Suprapubic skin (tissue), 4 donors: ENCODE measurements at regions not wholly inside any gene's neighbourhood (a gene's known extent, or its start where the extent isn't known, plus 50 kb on each side); places are given as distances from the start of the nearest gene placed in this dataset.
"Not testable (repeated sequence)": the region's sequence is repeated elsewhere in the genome, so short reads cannot be mapped to it uniquely, and the experiment has no call there.

ENCODE experiments used
- DNase-seq, 2 donors: peaks; one replicate each; pipeline ENCODE4 v3.0.0-alpha.2; 2019; ENCODE audit warnings: low spot score in 2 of 2
- H3K27ac ChIP-seq: fragments of 200-600 bp; sonication (generic); one replicate; pipeline ENCODE4 v1.5.1; 2019
- H3K27me3 ChIP-seq: fragments of 200-600 bp; sonication (generic); one replicate; pipeline ENCODE4 v1.5.1; 2019
- H3K36me3 ChIP-seq: fragments of 200-600 bp; sonication (generic); one replicate; pipeline ENCODE4 v1.5.1; 2019
- H3K4me1 ChIP-seq: fragments of 200-600 bp; sonication (generic); one replicate; pipeline ENCODE4 v1.5.1; 2019
- H3K4me3 ChIP-seq: fragments of 200-600 bp; sonication (generic); one replicate; pipeline ENCODE4 v1.5.1; 2019; ENCODE audit warnings: mild to moderate bottlenecking
- H3K9me3 ChIP-seq: fragments of 200-600 bp; sonication (generic); one replicate; pipeline ENCODE4 v1.5.1; 2019
- EP300 ChIP-seq: sonication (generic); formaldehyde crosslinking; IDR thresholded peaks from one replicate; pipeline ENCODE4 v1.6.1; 2017; ENCODE audit warnings: antibody characterized with exemption
- POLR2A ChIP-seq, 2 donors: fragments of 450-650 bp; IDR thresholded peaks; one replicate each; pipeline ENCODE4 v1.6.1; 2017; ENCODE audit warnings: antibody characterized with exemption in 2 of 2, mild to moderate bottlenecking in 2 of 2, moderate library complexity in 2 of 2
- POLR2AphosphoS5 ChIP-seq, 3 donors: sonication (generic); formaldehyde crosslinking; IDR thresholded peaks; one replicate each; pipeline ENCODE4 v1.6.1; 2017; ENCODE audit warnings: antibody characterized with exemption in 3 of 3
- WGBS: methylation state at CpG from one replicate; pipeline ENCODE4 v1.1.5; 2018; 5-methylcytosine and 5-hydroxymethylcytosine counted together
- TF ChIP-seq, protein P1 (sequence below), 2 donors: fragments of 200-600 bp in 1 of 2; fragments of 450-650 bp in 1 of 2; sonication (generic) in 1 of 2; IDR thresholded peaks; one replicate each; pipeline ENCODE4 v1.5.1; 2016 to 2019; ENCODE audit warnings: antibody characterized with exemption in 2 of 2, mild to moderate bottlenecking in 1 of 2, moderate library complexity in 1 of 2

DNA sequence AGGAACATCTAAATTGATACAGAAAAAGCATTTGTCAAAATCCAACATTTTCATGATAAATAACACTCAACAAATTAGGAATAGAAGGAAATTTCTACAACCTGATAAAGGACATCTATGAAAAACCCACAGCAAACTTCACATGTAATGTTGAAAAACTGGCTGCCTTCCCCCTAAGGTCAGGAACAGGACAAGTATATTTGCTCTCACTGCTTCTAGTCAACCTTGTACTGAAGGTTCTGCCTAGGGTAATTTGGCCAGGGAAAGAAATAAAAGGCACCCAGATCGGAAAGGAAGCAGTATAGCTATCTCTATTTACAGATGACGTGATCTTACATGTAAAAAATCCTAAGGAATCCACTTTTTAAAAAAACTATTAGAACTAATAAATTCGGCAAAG, 97.1 kb upstream of the USP9X start:
- H3K4me3 ChIP-seq = no peak overlapping the region
- TF ChIP-seq POLR2A (IDR thresholded peaks at IDR 0.05) (no peak), EP300 (no peak), POLR2AphosphoS5 (IDR thresholded peaks at IDR 0.05) (no peak)
- TF ChIP-seq, protein P1, sequence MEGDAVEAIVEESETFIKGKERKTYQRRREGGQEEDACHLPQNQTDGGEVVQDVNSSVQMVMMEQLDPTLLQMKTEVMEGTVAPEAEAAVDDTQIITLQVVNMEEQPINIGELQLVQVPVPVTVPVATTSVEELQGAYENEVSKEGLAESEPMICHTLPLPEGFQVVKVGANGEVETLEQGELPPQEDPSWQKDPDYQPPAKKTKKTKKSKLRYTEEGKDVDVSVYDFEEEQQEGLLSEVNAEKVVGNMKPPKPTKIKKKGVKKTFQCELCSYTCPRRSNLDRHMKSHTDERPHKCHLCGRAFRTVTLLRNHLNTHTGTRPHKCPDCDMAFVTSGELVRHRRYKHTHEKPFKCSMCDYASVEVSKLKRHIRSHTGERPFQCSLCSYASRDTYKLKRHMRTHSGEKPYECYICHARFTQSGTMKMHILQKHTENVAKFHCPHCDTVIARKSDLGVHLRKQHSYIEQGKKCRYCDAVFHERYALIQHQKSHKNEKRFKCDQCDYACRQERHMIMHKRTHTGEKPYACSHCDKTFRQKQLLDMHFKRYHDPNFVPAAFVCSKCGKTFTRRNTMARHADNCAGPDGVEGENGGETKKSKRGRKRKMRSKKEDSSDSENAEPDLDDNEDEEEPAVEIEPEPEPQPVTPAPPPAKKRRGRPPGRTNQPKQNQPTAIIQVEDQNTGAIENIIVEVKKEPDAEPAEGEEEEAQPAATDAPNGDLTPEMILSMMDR (IDR thresholded peaks at IDR 0.05) = no peak
- H3K4me1 ChIP-seq = no peaks in the 10 kb centered on the region
- 88% methylated on average over 3 of the region's 3 CpGs for whole genome bisulfite sequencing
- H3K9me3 ChIP-seq = no peaks in the 10 kb centered on the region
- no peaks in the 10 kb centered on the region for H3K27me3 ChIP-seq
- no peaks in the 10 kb centered on the region for H3K36me3 ChIP-seq
- DNase-seq = no peak
- H3K27ac ChIP-seq = no peak overlapping the region

DNA sequence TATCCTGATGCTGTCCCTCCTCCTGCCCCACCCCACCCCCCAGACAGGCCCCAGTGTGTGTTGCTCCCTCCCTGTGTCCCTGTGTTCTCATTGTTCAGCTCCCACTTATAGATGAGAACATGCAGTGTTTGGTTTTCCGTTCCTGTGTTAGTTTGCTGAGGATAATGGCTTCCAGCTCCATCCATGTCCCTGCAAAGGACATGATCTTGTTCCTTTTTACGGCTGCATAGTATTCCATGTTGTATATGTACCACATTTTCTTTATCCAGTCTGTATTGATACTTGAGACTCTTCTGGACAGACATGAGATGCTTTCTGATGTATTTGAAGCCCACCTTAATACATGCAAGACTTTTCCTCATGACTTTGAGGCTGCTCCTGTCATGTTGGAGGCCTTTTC, 91.8 kb upstream of the USP9X start:
- H3K36me3 ChIP-seq, H3K27ac ChIP-seq, H3K27me3 ChIP-seq, H3K4me3 ChIP-seq, DNase-seq, H3K9me3 ChIP-seq, H3K4me1 ChIP-seq: not testable (repeated sequence)
- WGBS = 93% methylated on average over 2 of the region's 2 CpGs

DNA sequence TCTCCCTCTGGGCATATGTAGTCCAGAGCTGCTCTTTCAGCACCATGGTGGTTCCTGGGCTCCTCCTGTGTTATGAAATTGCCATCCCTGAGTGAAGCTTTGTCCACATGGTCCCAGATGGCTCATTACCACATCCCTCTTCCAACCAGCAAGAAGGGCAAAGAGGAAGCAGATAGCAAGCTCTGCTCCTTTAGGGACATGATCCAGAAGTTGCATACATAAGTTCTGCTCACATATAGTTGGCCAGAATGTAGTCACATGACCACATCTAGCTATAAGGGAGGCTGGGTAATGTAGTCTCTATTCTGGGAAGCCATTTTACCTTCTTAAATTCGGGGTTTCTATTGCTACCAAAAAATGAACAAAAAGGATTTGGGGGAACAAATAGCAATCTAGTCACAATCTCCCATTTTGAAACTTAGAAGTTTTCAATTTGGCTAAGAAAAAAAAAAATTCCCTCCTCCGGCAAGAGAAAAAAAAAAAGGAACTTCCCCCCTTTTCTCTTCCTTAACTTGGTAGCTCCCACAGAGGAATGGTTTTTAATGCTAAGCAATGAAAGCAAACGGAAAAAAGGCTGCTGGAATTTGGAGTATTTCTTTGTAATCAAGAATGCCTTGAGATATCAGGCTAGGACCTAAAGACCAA, 88.2 kb upstream of the USP9X start:
- 23% methylated on average over 3 of the region's 3 CpGs for WGBS
- no peak overlapping the region for H3K27ac ChIP-seq
- TF ChIP-seq EP300 (no peak), POLR2AphosphoS5 (IDR thresholded peaks at IDR 0.05) (no peak), POLR2A (IDR thresholded peaks at IDR 0.05) (no peak)
- TF ChIP-seq, protein P1 (IDR thresholded peaks at IDR 0.05) = no peak
- no peaks in the 10 kb centered on the region for H3K4me1 ChIP-seq
- H3K4me3 ChIP-seq = no peak overlapping the region
- H3K36me3 ChIP-seq = no peaks in the 10 kb centered on the region
- no peaks in the 10 kb centered on the region for H3K9me3 ChIP-seq
- DNase-seq = no peak
- no peaks in the 10 kb centered on the region for H3K27me3 ChIP-seq

DNA sequence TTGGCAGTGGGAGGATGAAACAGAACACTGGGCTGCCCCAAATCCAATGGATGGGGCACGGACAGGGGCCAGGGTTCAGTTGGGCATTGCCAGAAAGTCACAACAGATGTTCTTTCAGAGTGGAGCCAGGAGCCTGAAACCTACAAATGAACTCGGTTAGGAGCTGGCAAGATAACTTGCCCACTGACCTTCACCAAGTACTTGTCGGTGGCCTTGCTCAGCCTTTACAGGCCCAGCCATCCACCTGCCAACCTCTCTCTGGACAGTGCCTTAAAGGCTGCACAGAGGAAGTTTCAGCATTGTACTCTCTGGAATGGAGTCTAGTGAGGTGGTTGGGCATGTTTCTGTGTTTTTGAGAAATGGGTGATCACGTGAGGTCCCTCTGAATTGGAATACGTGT, 87.1 kb upstream of the USP9X start:
- 88% methylated on average over 5 of the region's 5 CpGs for whole genome bisulfite sequencing
- H3K27me3 ChIP-seq = no peaks in the 10 kb centered on the region
- TF ChIP-seq, protein P1 (IDR thresholded peaks at IDR 0.05) = no peak
- TF ChIP-seq POLR2AphosphoS5 (IDR thresholded peaks at IDR 0.05) = no peak
- TF ChIP-seq EP300 = no peak
- TF ChIP-seq POLR2A (IDR thresholded peaks at IDR 0.05) = no peak

DNA sequence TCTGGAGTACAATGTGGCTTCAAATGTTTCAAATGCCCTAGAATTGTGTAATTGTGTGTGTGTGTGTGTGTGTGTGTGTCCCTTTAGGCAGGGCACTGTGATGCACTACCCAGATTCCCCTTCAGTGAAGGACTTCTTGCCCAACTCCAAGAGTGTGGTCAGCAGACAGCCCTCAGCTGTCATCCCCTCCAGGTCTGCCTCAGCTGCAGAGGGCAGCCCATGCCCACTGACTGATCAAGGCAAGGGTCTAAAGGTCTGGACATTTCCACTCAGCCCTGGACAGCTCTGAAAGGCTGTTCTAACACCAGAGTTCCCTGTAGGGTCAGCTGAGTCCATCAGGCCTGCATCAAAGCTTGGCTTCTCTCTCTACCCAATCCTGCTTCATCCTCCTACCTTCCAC, 83.9 kb upstream of the USP9X start:
- H3K4me3 ChIP-seq = no peak overlapping the region
- no peak overlapping the region for H3K27ac ChIP-seq

More for the DNA sequence above, 87.1 kb upstream of the USP9X start:
- no peaks in the 10 kb centered on the region for H3K4me1 ChIP-seq
- no peak overlapping the region for H3K4me3 ChIP-seq
- no peaks in the 10 kb centered on the region for H3K9me3 ChIP-seq
- H3K36me3 ChIP-seq = no peaks in the 10 kb centered on the region
- H3K27ac ChIP-seq = no peak overlapping the region
- DNase-seq = no peak

More for the DNA sequence above, 83.9 kb upstream of the USP9X start:
- Histone ChIP-seq H3K9me3 (no peaks in the 10 kb centered on the region), H3K4me1 (no peaks in the 10 kb centered on the region), H3K27me3 (no peaks in the 10 kb centered on the region), H3K36me3 (no peaks in the 10 kb centered on the region)
- DNase-seq = no peak
- TF ChIP-seq POLR2A (IDR thresholded peaks at IDR 0.05) = no peak
- no peak for TF ChIP-seq POLR2AphosphoS5 (IDR thresholded peaks at IDR 0.05)
- TF ChIP-seq, protein P1 (IDR thresholded peaks at IDR 0.05) = no peak
- TF ChIP-seq EP300 = no peak
